A549 (cell line): ENCODE measurements at regions not wholly inside any gene's neighbourhood (a gene's known extent, or its start where the extent isn't known, plus 50 kb on each side); places are given as distances from the start of the nearest gene placed in this dataset.

ENCODE experiments used
- CHD4 ChIP-seq: fragments of 200-600 bp; sonication (generic); IDR thresholded peaks from 2 replicates; pipeline ENCODE4 v1.6.1; 2016; ENCODE audit warnings: antibody characterized with exemption, mild to moderate bottlenecking, borderline replicate concordance
- CTCF ChIP-seq: fragments of >200 bp; sonication (Bioruptor Twin); formaldehyde crosslinking; IDR thresholded peaks from 3 replicates; pipeline ENCODE4 v1.5.1; 2016
- EP300 ChIP-seq, 2 experiments: fragments of >200 bp; sonication (Bioruptor Twin); formaldehyde crosslinking; IDR thresholded peaks; 2 replicates in 1 of 2; 3 replicates in 1 of 2; pipeline ENCODE4 v1.6.1; 2016 to 2017
- MAFK ChIP-seq: fragments of 450-650 bp; IDR thresholded peaks from 2 replicates; pipeline ENCODE4 v1.6.1; 2014; ENCODE audit not compliant: partially characterized antibody
- MYC ChIP-seq: IDR thresholded peaks from 2 replicates; pipeline ENCODE4 v1.6.1; 2012; ENCODE audit warnings: mild to moderate bottlenecking, inconsistent platforms, low read length, improper control_type of control experiment, borderline replicate concordance
- POLR2A ChIP-seq: IDR thresholded peaks from 2 replicates; pipeline ENCODE4 v1.6.1; 2012; ENCODE audit warnings: mild to moderate bottlenecking, low read length
- RFX5 ChIP-seq: fragments of 450-650 bp; IDR thresholded peaks from 2 replicates; pipeline ENCODE4 v1.7.1; 2014; ENCODE audit warnings: antibody characterized with exemption, mild to moderate bottlenecking, moderate library complexity
- USF2 ChIP-seq: fragments of 450-650 bp; IDR thresholded peaks from 2 replicates; pipeline ENCODE4 v1.6.1; 2014; ENCODE audit warnings: antibody characterized with exemption

GRCh38 chr4:182107931-182108330 is 135.3 kb upstream of the TENM3 start:
- TF ChIP-seq CTCF = no peak
- TF ChIP-seq MAFK = no peak
- TF ChIP-seq POLR2A = no peak
- TF ChIP-seq RFX5 = no peak
- TF ChIP-seq EP300 (IDR thresholded peaks at IDR 0.05) = no peak
- TF ChIP-seq USF2 = no peak
- TF ChIP-seq MYC = no peak
- no peak for TF ChIP-seq CHD4
